ENCODE measurements at regions not wholly inside any gene's neighbourhood (a gene's known extent, or its start where the extent isn't known, plus 50 kb on each side); places are given as distances from the start of the nearest gene placed in this dataset.

DNA sequence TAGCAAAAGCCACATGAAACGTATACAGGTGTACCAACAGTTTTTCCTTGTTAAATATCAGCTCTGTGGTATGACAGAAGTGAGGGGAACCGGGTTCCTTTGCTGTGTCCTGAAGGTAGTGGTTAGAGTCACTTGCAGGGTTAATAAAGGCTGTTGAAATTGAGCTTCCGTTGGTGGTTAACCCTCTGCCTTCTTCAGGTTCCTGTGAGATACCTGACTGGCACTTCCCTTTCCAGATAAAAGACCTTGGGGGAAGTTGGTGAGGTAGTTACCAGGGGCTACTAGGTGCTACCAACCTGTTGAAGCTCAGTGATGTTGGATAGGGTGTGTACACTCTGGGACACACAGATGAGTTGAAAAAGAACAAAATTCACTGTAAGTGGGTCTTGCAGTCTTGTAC lies 384.1 kb downstream of the GATA3 start:
- peak; percentile 48 for DNase-seq

DNA sequence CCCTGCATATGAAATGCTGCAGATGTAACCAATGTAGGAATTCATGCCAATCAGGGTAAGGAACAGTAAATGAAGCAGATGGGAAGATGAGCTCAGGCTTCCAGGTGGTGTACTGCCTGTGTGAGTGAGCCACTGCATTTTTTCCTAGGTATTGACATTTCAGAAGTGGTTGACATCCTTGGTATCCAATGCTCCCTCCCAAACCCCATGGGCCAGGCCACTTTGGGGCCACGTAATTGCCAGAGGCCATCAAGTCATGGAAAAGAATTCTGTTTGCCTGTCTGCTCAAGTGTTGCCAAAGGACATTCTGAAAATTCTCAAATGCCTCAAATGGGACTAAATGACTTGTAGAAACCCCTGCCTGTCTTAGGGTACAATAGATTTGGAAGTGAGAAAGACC lies 384.6 kb downstream of the GATA3 start:
- no peak for DNase-seq

DNA sequence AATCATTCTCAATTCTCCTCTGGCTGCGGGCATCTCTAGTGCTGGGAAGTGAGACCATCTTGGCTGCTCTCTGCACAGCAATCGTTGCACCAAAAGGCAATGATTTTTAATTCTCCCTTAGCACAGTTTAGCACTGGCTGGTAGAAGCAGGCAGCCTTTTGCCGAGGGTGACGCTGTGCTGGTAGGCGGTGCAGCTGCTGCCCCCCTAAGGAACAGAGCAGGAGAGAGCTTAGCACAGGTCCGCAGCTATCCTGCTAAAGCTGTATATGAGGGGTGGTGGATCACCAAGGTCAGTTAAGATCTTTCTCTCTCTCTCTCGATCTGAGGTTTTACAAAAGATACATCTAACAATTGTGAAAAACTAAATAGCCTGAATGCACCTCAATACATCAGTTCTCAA lies 390.1 kb downstream of the GATA3 start:
- peak; percentile 10 for DNase-seq

DNA sequence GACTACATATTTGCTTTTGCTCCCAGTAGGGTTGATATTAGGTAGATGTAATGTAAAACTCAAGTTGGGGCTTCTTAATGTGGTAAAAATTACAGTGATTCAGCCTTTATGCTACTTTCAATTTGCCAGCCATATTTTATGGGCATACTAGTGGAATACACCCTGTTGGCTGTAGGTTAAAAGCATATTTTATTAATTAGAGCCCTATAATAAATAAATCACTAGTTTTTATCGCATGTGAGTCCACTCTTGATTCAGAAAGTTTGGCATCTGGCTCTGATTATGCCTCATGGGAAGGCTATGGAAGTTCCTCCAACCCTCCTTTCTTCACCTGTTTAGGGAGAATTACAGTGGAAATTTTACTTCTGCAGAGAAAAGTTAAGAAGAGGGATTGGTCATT lies 390.9 kb downstream of the GATA3 start:
- DNase-seq: no peak

DNA sequence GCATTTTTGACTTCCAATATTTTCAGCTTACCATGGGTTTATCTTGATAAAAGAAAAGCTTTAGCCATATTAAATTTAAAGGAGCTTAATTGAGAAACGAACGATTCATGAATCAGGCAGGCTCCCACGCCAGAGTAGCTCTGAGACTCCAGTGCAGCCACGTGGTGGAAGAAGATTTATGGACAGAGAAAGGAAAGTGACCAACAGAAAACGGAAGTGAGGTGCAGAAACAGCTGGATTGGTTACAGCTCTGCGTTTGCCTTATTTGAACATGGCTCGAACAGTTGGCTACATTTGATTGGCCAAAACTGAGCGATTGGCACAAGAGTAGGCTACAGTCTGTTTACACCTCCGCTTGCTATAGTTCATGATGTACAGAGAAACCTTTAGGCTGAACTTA lies 395.4 kb downstream of the GATA3 start:
- DNase-seq: no peak

DNA sequence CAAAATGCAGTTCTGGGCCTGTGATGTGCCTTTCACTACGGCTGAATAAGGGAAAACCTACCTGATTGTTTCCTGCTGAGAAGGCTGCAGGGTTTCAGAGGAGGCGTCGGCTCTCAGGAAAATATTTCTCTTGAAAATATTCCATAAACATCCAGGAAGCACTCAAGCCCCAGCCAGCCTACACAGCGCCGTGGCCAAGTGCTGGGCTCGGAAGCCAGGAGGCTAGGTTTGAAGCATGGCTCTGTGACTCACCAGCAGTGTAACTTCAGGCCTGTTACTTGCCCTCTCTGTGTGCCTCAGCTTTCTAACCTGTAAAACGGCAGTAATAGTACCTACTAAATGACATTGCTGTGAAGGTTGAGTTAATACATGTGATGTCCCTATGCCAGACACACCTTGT lies 399.1 kb downstream of the GATA3 start:
- DNase-seq: no peak

DNA sequence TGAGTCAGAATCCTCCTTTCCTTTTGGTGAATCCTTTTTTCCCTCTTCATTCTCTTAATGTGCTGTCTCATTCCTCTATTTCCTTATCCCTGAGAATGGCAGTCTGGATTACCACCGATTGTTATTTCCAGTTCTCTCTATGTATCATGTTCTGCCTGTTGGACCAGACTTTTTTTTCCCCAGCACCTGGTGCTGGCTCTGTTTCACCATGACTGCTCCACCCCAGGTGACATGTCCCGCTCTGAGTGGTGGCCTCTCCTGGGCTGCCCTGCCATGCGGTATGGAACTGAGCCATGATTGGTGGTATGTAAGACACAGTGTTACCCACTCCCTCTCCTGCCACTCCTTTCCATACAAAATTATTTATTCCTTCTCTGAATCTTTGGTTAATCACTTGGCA lies 399.9 kb downstream of the GATA3 start:
- DNase-seq: no peak

DNA sequence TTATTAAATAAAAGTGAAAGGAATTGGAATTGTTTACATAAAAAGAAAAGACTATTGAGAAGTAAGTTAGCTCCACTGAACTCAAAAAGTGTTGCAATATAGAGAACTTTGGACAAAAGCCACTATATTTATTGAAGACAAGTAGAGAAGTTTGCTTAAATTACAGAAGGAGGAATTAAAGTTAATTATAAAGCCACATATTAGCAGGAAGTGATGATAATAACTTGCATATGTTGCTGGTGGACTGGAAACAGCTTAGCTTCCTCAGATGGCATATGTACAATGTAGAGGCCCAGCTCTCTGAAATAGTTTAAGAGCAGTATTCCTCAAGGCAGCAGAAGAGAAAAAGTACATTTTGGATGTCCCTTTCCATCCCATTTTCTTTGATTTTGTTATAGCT lies 400.7 kb downstream of the GATA3 start:
- DNase-seq: no peak

DNA sequence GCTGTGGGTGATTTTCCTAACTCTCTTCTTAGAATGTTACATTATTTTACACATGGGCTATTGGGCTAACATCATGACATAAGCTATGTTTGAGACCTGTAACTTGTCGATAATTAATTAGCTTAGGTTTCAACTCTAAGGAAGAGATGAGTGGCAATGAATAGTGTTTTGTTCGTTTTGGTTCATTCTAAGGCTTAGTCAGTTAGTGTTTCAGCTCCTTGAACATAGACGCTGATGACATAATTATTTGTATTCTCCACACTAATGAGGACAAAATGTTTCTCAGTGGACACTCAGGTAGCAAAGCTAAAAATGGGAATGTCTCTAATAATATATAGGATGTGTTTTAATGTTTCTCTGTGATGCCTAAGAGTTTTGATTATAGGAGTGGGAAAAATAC lies 401.9 kb downstream of the GATA3 start:
- DNase-seq: no peak

DNA sequence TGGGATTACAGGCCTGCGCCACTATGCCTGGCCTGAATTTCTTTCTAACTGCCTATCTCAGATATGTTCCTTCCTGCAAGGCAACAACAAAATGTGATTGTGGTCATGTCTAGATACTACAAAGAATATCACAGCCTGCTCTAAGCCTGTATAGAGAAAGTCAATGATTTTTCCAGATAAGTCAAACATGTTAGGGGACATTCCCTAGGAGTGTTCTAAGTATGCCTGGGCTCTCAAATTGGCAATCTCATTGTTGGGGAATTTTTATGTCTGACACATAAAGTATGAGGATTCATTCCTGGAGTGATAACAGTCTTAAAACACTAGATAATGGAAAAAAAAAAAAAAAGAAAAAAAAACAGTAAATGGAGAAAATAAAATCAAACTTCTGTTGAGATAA lies 406.1 kb downstream of the GATA3 start:
- no peak for DNase-seq

DNA sequence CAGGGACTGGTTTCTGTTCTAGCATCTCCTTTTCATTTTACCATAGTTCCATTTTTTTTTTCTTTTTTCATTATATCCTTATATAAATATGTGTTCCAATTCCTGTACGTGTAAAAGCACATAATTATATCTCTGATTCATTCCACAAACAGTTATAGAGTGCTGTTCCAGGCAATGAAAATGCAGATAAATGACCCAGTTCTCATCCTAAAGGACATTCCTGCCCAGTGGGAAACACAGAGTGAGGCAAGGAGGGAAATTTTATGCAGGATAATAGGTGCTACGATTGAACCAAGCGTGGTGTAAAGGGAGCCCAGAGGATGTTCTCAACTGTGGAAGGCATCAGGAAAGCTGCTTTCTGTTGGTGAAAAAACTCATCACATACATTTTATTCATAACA lies 408.1 kb downstream of the GATA3 start:
- DNase-seq: no peak

DNA sequence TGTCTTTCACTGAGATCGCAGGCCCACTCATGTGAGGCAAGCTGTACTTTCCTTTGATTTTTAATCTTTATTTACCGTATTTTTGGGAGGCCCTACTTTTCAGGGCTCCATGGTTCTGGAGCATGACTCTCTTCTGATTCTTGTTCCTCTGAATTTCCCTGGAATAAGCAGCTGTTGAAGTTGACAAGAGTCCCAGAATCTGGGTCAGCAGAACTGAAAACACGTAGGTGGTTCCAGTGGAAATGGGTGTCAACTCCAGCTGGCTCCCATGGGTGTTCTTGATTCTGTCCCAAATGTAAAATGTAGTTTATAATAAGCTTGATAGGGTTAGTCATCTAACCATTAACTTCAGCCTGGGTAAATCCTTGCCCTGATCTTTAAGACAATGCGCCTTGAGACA lies 409.4 kb downstream of the GATA3 start:
- DNase-seq: no peak

DNA sequence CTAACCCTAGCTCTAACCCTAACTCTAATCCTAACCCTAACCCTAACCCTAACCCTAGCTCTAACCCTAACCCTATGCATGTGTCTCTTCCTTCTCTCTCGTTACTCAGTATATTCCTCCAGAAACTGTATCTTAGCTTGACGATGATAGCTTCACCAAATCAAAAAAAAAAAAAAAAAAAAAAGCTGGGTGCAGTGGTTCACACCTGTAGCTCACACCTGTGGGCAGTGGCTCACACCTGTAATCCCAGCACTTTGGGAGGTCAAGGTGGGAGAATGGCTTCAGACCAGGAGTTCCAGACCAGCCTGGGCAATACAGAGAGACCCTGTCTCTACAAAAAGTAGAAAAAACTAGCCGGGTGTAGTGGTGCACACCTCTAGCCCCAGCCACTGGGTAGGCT lies 414.0 kb downstream of the GATA3 start:
- no peak for DNase-seq

DNA sequence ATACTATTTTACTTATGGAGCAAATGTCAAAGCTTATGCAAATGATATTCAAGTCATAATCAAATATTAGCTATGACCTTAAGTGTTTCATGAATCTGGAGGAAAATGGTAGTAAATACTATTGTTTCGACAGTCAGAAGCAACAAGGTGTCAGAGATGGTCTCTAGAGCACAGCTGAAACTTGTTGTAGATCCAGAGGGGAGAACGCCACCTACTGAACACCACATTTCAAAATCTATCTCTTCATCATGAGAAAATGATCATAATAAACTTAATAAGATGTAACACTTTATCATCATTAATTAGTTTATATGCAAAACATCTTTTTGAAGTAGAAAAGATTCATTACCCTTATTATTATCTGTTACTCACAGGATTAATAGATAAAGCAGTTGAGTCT lies 418.7 kb downstream of the GATA3 start:
- DNase-seq: peak; percentile 32

DNA sequence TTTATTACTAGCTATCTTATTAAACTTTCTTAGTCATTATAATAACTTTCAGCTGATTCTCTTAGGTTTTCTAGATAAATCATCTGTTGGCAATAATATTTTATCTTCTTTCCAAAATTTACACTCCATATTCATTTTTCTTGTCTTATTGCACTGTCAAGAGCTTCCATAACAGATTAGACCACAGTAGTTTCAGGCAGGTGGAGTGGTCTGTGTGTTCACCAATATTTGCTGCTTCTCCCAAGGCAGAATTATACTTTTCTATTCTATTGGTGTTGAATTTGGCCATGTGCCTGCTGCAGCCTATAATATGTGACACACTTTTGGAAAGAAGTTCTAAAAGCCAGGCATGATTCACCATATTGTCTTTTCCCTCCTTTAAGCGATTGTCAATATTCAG lies 422.8 kb downstream of the GATA3 start:
- DNase-seq: no peak

DNA sequence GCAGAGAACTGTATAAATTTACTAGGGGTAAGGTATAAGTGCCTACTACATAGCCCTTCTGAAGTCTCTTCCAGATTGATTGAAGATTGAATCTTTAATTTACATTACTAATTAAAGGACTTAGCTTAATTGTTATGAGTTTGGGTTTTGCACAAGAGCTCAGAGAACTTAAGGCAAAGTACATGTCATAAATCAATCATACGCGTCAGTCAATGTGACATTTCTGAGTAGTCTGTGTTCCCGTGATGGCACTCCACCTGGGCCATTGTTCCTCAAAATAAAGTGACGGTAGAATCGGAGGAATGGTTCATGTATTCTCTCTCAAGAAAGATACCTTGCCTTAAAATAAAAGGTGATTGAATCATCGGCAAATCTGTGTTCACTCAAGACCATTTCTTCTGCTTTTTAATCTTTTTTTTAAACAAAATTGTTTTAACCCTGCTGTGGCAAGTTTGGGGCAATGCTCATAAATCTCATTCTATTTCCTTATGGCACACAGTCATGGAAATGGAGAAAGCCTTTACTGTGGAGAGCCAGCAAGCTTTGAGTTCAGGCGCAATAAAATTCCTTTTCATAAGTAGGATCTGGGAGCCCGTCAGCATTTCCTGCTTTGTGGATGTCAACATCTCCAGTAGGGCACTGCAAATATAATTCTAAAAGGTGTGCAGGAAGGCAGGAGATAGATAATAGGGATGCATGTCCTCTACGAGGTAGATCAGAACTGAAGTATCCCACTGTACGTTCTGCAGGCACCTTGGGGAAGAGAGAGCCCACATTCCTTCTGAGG lies 427.4 kb downstream of the GATA3 start:
- DNase-seq: no peak

DNA sequence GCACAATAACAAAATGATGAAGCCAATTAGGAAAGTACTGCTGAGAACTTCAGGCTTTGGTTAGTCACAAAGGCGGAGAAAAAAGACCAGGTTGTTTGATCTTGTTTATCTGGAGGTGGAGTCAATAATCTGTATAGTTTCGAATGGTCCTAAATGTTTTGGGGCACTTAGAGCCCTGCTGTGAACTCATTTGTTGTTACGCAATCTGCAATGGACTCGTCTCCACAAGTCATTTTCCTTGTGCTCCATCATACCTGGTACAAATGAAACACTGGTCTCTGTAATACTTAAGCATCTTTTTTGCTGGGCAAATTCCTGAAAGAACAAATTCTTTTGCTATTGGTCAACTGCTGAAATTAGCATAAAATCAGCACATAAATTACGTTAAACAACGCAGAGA lies 430.5 kb downstream of the GATA3 start:
- no peak for DNase-seq

DNA sequence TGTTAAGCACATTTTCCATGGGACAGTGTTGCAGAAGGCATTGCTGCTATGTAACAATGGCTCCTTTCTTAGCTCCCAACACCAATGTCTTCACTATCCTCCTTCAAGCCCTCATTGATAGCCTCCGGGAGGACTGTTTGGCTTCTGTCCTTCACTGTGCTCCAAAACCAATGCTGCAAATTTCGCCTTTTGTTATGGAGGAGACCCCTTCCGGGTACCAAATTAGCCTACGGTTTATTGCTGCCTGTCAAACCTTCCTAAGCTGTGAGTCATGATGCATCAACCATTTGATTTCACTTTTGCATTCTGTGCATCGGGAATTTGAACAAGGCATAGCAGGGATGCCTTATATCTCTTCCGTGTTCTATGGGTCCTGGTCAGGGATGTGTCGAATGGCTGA lies 432.9 kb downstream of the GATA3 start:
- no peak for DNase-seq

DNA sequence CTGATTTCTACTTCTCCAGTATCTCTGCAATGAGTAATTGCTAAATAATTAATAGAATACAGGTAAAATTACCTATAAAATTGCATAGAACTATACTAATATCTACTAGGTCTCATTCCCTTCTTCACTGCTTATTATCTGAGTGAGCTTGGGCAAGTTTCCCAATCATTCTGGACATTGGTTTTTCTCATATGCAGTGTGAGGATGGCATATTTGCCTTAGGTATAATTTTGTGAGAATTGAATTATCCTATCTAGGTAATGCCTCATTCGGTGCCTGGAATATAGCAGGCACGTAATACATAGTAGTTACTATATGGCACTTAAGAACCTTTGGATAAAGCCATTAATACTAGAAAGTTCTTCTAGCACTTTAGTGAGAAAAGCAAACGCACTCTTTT lies 434.7 kb downstream of the GATA3 start:
- DNase-seq: no peak

DNA sequence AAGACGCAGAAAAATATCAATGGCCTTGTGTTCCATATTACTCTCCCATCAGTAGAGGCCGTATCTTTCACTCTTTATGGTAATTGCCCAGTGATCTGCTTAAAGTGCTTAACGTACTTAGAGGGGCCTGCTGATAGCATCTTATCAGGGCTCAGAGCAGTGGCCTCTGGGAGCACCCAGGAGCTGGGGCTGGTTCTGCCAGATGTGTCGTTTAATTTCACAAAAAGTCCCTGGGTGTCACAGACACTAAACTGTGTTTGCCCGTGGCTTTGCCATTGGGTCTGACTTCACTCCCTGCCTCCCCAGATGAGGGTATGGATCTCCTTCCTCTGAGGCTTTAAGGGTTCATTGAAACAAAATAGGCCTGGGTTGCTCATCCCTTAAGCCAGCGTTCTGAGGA lies 435.3 kb downstream of the GATA3 start:
- DNase-seq: no peak

DNA sequence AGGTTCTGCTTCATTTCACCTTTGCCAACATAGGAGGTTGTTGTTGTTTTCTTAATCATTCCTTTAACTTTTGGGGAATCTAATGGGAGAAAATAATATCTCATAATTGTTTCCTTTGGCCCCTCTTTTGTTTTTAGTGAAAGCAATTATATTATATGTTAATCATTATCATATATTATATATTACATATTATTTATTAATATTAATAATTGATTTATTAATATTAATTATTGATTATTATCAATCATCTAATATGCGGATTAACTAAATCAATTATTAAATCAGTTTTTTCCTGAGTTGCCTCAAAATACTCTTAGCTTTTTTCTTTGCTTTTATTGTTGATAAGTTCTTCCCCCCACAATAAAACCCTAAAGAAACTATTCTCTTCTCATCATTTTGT lies 443.8 kb downstream of the GATA3 start:
- DNase-seq: no peak

DNA sequence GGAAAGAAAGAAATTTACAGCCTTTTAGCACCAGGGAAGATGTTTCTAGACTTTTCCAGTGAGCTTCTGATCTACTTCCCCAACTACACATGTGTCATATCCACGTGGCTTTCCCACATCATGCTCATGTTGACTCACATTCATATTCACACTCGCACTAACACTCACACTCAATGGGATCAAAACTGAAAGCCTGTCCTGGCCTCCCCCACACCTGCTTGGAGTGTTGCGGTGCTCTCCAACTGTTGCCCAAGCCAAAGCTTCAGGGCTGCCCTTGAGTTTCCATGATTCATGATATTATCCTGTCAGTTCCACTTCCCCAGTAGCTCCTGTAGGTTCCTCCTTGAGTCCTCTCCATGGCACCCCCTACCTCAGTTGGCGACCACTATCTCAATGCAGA lies 444.4 kb downstream of the GATA3 start:
- peak; percentile 7 for DNase-seq

DNA sequence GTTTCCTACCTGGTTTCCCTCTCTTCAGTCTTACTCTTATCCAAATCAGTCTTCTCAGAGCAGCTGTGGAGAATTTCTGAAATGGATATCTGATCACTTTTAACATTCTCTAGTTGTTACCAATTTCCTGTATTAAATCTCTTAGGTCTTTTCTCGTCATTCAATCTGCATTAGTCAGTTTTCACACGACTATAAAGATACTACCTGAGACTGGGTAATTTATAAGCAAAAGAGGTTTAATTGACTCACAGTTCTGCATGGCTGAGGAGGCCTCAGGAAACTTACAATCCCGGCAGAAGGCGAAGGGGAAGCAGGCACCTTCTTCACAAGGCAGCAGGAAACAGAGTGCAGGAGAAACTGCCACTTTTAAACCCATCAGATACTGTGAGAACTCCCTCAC lies 444.8 kb downstream of the GATA3 start:
- no peak for DNase-seq

DNA sequence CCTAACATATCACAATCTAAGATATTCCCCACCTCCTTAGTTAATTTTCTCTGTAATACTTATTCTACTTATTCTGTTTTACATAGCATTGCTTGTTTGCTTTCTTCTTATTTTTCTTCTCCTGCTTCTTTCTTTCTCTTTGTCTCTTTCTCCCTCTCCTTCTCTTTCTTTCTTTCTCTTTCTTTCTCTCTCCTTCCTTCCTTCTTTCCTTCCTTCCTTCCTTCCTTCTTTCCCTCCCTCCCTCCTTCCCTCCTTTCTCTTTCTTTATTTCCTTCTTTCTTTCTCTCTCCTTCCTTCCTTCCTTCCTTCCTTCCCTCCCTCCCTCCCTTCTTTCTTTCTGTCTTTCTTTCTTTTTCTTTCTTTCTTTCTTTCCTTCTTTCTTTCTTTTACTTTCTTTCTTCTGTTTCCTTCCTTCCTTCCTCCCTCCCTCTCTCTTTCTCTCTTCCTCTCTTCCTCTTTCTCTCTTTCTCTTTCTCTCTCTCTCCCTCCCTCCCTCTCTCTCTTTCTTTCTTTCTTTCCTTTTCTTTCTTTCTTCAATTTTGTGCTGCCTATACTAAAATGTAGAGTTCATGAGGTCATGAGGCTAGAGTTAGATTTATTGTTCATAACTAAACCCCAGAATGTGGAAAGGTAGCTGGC lies 445.4 kb downstream of the GATA3 start:
- no peak for DNase-seq

DNA sequence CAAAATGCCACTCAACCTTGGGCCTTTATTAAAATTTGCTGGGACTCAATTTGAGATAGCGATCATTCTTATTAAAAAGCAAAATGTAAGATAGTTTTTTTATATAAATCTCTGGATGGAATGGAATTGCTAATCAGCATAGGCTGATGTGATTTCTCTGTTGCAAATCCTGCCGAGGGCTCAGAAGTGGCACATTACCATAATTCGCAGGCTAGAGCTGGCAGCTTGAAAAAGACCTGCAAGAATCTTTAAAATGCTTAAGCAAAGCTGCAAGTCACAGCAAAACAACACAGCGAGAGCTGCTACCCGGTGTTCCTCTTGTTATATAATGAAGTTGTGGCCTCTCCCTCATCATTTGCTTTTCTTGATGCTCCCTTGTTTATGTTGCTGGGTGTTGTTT lies 448.1 kb downstream of the GATA3 start:
- DNase-seq: no peak
